ENCODE measurements at regions not wholly inside any gene's neighbourhood (a gene's known extent, or its start where the extent isn't known, plus 50 kb on each side); places are given as distances from the start of the nearest gene placed in this dataset.

GRCh38 chr9:99466781-99467180 lies 244.7 kb downstream of the SEC61B start:
- TF ChIP-seq EP300 (IDR thresholded peaks at IDR 0.05; ENCODE audit: borderline replicate concordance in 1 of 2, low read depth in 1 of 2, low read length in 1 of 2) (no peak), IRF3 (IDR thresholded peaks at IDR 0.05; ENCODE audit: low read depth, low read length) (no peak), MAX (IDR thresholded peaks at IDR 0.05; ENCODE audit: low read depth) (no peak)
